HG02610 (cell line): ENCODE measurements at regions not wholly inside any gene's neighbourhood (a gene's known extent, or its start where the extent isn't known, plus 50 kb on each side); places are given as distances from the start of the nearest gene placed in this dataset.

ENCODE experiments used
- ATAC-seq: cut with Tn5 transposase; IDR thresholded peaks from one replicate; pipeline ENCODE4 v1.9.1; 2021; ENCODE audit warnings: mild to moderate bottlenecking, moderate library complexity; ENCODE audit not compliant: unreplicated experiment

DNA sequence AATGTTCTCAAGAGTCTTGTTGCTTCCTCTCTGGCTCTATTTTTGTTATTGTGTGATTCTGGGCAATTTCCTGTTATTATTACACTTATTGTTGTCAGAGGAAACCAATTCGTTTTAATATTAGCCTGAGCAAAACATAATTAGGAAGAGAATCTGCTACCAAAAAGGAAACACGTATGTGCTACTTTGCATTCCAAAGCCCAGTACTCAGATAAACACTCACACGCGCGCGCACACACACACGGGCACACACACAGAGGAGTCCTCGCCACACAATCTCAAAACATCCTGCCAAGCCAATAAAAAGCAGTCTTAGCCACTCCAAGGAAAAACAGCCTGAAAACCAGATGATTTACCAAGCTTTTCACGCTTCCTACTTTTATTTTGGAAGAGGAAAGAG, 400.7 kb downstream of the NUAK1 start:
- no peak for ATAC-seq

DNA sequence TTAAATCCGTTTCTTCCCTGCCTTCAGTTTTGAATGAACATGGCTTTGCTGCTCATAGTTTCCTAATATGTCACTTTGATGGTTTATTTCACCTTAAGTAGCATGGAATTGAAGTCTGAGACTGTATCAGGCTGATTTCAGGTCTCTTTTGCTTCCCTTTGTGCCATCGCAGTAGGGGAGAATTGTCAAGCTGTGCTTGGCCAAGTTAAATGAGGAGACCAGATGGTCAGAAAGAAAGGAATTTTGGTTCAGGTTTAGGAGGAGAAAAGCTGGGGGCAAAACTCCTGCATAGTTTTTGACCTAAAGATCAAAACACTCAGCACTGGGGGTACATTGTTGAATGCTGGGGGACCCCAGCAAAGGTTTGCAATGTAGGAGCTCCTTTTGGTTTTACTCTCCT, 398.4 kb downstream of the NUAK1 start:
- no peak for ATAC-seq

DNA sequence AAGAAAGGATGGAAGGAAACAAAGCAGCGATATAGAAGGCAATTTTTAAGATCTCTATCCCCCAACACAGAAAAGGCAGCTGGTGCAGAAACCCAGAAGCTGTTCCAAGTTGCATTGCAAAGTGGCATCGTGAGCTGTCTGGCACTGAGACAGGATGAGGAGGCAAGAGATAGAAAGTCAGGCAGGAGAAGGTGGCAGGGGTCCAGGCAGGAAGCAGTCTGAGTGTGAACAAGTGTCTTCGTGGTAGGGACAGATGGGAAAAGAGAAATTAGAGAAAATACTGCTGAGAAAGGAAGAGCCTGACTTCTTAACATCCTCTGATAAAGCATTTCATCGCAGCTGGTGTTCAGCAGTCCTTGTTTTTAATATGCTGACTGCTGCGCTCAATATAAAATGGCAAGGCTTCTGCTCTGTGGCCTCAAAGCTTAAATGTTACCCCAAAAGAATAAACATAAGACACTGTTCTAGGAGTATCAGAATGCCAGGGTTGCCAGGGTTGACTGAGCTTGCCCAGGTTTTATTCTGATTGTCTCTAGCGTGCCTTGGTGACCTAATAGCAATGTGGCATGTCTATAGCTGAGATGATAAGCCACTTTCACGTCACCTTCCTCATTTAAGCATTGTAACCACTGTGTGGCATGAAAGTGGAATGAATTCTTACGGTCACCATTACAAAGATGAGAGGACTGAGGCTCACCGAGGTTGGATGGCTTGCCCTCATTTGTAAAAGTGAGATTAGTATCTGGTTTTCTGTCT, 397.6 kb downstream of the NUAK1 start:
- no peak for ATAC-seq

DNA sequence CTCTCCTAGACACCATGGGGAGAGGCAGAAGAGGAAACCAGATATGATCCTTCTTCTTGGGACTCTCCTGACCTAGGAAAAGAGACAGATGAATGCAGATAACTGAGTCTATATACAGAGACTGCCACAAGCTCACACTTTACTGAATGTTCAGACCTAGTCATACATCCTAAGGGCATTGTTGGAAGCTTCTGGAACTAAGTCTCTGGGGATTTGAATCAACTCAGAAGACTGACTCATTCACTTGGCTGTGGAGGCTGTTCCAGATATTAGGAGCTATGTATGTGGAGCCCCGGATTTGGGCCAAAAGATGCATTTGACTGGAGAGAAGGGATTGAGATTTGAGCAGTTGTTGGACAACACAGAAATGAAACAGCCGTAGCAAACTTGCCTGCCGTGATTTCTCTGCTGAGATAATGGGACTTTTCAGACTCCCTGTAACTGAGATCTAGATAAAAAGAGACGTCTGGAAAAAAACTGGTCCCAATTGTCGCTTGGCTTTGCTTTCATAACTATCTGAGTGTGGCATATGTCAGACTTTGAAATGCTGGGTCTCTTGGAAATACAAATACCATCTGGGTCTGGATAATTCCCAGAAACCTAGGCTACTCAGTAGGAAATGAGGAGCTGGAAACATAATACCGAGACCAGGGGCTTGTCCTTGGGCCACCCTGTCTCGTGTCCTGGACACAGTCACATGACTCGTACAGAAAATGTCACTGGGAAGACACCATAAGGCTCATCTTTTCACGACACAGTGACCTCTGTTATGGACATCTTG, 396.8 kb downstream of the NUAK1 start:
- no peak for ATAC-seq

DNA sequence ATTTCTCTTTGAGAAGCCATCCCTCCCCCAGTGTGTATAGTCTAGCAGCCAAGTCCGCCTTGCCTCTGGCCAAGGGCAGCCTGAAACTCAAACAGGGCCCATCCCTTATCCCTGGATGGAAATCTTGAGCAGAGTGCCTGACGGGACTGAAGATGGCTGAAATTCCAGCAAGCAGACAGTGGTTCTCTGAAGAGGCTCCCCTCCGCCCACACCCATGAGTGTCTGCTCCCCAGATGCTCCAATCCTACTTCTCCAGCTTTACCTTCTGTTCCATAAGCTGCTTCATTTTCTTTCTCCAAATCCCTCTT, 396.2 kb downstream of the NUAK1 start:
- no peak for ATAC-seq

DNA sequence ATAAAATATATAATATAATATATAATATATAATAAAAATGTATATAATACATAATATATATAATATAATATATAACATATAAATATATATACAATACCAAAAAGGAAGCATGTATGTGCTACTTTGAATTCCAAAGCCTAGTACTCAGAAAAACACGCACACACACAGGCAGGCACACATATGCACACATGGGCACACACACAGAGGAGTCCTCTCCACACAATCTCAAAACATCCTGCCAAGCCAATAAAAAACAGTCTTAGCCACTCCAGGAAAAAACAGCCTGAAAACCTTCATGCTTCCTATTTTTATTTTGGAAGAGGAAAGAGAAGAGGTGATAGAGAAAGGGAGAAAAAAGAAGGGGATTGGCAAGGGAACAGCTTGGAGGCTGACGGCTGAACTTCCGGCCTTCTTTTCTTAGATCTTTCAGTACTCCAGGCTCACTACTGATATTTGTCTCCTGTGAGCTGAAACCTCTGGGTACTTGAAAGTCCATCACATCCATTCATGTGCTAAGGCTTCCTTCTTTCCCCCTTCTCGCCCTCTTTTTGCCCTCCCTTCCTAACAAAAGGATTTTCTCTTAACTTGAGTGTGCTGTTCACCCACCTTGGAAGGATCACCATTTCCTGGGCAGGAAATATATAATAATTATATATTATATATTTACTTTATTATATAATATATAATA, 394.2 kb downstream of the NUAK1 start:
- ATAC-seq, result no peak

DNA sequence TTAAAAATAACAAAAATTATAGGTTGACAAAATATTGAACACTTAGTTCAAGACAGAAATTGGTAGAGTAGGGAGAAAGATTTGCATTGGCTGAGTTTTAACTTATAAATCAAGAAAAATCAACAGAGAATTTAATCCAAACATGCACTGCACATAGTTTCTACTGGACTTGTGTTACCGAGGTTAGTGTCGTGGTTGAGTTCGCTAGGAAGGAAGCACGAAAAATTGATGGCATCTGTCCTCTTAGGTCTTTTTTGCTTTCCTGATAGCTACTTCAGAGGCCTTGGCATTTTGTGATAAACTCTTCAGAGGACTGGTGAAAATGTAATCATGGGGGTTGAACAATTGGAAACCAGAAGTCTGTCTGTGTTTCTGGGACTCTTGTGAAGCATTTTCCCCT, 392.9 kb downstream of the NUAK1 start:
- no peak for ATAC-seq

DNA sequence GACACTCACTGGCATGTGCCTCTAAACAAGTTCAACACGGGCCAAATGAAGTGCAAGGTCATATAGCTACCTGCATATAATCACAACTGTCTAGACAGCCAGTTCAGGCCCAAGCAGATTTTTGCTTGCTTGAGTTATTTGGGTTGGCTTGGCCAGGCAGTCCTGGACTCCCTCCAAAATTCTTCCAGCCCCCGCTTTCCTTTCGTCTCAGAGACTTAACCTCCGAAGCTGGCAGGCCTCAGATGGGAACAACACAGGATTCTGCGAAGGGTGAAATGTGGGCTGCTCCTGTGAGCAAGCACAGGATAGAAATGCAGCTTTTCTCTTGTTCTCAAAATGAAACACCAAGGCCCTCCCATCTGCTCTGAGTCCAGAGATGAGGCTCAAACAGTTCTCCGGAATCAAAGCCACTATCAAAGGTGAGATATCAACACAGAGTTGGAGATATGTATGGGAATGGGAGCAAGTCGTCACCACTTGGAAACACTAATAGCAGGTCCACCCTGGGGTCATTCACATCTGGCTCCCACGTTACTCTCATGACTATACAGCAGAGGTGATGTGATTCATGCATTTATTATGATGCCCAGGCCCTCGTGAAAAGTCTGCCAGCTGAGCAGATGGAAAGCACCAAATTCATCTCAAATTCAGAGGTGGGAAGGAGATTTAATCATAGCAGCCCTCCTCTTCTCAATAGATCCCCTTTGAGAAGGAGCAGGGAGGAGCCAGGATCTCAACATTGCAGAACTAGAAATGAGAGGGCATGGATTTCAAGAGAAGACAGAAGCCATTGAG, 389.8 kb downstream of the NUAK1 start:
- ATAC-seq, result no peak

DNA sequence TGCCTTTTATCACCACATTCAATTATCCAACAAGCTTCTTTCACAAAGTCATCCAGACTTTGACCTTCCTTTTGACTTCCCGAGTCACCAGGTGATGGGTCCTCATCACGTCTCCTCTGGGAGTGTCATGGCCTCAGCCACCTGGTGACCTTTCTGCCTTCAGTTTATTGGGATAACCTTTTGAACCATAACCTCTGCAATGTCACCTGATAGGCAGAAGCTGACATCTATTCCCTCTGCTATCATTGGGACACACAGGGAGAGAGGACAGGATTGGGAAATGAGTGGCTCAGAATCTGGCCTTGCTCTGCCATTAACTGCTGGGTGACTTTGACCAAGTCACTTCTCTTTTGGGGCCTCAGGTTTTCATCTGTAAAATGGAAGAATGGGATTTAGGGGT, 388.7 kb downstream of the NUAK1 start:
- no peak for ATAC-seq

DNA sequence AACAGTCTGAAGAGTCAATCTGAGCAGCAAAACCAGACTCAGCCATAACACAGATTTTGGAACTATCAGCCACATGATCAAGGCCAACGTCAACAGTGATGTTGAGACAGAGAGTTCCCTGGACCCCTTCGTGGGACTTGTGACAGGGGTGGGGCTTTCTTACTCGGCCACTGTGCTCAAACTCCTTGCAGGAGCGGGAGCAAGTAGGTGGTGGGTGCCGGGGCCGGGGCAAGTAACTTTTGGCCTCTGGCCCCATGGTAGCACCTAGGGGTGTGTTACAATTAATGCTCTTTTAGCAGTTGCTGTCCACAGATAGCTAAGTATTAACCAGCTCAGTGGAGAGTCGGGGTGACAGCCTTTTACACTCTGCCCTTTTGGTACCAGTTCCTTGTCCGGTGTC, 384.4 kb downstream of the NUAK1 start:
- no peak for ATAC-seq

DNA sequence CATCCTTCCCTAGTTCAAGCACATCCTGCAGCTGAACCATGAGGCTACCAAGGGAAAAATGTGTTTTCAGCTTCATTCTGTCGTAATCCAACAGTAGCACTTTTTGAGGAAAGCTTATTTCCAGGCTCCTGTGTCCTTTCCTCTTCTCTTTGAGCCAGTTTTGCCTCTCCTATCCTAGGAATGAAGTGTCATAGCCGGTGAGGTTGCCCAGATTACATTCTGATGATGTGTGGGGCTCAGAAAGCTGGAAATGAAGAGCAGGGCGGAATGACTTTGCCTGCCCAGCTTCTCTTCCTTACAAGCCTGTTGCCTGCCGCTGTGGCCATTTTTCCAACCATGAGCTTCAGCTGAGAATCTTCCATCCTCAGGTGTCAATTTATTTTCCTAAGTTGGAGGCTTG, 381.8 kb downstream of the NUAK1 start:
- ATAC-seq, result no peak

DNA sequence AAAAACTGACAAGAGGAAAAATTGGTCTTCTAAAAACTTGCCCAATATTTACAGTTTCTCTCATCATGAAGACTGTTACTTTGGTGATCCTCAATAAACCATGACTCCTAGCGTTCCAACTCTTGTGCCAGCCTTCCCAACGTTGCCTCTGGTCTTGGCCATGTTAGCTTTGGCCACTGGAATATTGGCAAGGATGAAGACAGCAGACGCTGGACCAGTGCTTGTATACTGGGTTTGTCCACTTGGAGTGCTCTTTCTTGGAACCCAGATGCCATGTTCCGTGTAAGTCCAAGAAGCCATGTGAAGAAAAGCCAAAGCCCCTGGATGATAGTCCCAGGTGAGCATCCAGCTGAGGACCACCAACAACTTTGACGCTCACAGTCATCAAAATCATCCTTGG, 379.6 kb downstream of the NUAK1 start:
- ATAC-seq, result no peak

DNA sequence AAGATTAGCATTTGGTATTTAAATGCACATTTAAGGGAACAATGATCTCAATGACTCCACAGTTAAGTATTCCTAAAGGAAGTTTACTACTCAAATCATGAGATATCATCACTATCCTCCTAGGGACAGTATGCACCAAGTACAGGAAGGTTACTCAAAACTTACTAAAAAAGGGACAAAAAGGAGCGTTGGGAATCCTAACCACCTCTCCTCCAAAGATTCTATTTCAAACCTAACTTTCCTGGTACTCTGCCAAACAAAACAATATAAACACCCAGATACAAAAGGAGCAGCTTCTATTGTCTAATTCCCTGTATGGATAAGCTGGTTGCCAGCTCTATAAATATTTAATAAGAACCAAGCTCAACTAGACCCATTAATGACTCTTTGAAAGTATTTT, 377.7 kb downstream of the NUAK1 start:
- no peak for ATAC-seq

DNA sequence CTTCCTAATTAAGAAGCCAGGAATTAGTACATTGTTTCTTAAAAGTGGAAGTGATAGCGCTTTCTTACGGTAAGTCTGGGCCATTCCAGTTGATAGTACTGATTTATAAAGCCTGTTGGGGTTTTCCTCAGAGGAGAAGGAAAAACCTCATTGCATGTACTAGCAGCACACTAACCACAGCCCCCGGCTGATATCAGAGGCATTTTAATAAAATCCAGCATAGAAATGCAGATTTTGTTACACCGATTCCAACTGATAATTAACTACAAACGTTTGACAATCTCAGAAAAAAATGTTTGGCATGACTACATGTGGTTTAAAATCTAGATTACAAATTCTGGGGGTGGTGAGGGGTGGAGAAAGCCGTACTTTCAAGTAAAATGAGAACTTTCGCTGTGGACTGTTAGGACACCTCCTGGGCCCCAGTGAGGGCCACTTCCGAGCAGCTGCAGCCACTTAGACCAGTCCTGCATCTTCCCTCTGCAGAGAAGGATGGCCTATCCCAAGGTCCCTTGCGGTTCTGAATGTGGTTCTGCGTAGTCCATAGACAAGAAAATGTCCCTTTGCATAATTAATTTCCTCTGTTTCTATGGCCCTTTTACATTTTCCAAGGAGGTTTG, 374.4 kb downstream of the NUAK1 start:
- ATAC-seq, result no peak

DNA sequence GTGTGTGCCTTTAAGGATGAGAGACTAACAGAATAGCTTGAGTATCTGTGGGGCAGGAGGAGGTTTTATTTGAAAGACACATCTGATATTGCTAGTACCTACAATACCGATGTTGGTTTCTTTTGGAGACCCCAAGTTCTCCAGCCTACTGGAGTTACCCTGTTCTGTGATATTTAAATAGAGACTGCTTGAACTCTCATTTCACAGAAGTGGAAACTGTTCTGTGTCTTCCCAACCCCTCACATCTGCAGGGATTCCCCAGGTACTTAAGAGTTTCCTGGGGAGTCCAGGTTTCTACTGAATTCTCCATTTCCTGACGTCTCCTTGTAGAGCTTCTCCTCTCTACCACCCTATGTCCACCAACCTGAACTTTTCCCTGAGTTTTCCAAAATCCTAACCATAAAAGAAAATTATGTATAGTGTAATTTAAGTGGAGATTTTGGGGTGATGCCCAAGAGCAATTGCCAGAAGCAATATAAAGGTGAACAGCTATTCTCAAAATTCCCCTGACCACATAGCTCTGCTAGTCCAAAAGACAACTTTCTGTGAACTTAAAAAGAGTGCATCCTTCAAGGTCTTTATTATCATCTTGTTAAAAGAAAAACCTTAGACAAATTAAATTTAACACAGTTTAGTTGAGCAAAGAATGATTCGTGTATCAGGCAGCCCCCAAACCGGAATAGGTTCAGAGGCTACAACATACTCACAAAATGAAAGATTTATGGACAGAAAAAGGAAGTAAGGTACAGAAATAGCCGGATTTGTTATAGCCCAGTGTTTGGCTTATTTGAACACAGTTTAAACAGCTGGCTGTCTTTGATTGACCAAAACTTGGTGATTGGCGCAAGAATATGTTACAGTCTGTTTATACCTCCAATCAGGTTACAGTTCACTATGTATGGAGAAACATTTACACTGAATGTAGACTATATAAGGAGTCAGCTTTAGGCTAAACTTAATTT, 373.4 kb downstream of the NUAK1 start:
- ATAC-seq, result peak; percentile 79

DNA sequence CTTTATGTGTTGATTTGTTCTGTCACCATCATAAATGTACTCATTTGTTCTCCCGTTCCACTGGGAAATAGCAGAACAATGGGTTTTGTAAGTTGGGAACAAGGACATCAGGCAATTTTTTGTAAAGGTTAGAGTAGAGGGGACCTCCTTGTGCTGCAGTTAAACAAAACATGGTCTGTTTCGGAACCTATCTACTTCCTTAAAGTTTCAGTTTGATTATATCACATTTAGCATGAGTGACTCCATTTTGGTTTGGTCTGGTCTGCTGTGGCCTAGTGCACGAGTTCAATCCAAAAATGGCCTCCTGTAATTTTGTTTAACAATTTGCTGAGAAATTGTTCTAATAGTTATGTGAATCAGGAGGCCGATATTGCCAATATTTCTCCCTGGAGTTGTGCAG, 372.7 kb downstream of the NUAK1 start:
- ATAC-seq, result no peak

DNA sequence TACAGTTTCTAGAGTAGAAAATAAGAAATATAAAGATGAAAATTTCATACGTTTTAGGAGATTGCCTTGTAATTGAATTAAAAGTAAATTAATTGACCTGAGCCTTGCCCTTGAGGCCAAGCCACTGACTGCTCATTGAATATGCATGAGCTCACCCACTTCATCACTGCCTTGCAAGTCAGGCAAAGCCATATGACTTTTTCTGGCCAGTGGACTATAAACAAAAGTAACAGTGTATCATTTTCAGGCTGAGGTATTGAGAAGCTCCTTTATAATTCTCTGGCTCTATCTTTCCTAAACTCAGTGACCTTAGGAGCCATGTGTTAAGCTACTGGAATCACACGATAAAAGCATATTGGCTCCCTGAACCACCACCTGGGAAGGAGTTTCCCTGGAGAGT, 369.3 kb downstream of the NUAK1 start:
- no peak for ATAC-seq

DNA sequence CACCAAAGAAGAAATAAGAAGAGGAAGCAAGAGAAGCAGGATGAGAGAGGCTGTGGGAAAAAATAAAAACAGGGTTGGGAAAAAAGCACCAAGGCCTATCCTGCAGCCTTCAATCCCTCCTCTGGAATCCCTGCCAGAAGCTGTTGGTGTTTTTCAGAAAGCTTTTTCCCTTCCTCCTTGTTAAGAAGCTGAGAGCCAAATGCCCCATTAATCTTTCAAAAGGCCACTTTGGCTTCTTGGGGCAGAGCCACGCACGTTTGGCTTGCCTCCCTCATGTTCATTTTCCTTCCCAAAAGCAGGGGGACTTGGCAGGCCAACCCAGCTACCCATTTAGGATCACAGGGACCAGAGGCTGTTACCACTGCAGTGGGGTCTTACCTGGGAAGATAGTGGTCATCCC, 365.3 kb downstream of the NUAK1 start:
- ATAC-seq, result no peak

DNA sequence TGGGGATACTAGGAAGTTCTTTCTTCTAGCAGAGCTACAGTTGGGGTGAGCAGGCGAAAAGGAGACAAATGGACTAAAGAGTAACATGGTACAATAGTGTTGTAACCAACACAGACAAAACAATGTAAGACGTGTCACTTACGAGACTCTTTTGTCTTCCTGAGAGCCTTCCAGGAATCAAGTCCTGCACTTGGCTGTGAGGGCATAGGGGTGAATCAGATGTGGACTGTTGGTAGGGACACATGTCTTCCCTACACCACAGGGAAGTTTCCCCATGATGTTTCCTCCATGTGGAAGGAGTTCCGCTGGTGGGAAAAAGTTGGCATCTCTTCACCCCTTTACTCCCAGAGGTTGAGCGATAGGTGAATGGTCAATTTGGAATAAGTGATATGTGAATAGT, 364.7 kb downstream of the NUAK1 start:
- no peak for ATAC-seq

DNA sequence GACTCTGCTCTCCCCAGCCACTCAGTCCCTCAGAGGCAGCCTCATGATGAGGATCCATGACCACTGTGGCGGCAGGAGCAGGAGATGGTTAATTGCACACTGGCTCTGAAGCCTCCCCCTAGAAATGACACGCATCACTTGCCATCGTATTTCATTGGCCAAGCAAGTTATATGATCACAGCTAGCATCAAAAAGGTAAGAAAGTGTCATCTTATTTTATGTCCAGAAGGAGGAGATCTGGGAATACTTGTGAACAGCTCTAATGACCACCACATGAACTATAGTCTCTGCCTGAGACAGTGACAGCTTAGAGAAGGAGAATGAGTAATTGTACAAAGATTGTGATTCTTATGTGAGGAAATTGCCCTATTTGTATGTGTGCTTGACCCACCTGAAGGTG, 363.4 kb downstream of the NUAK1 start:
- no peak for ATAC-seq
